GM12891 (cell line): ENCODE measurements at regions not wholly inside any gene's neighbourhood (a gene's known extent, or its start where the extent isn't known, plus 50 kb on each side); places are given as distances from the start of the nearest gene placed in this dataset.

Experiments used
- POLR2A ChIP-seq: IDR thresholded peaks from 2 replicates; pipeline ENCODE4 v1.6.1; 2011; ENCODE audit warnings: low read depth, low read length, control low read depth
- SPI1 ChIP-seq: IDR thresholded peaks from 2 replicates; pipeline ENCODE4 v1.6.1; 2011; ENCODE audit warnings: low read depth, low read length, control low read depth

GRCh38 chr7:13098161-13098560 is 410.7 kb downstream of the ARL4A start:
- no peak for TF ChIP-seq SPI1
- TF ChIP-seq POLR2A, result no peak
